HG03108 (cell line): ENCODE measurements at regions not wholly inside any gene's neighbourhood (a gene's known extent, or its start where the extent isn't known, plus 50 kb on each side); places are given as distances from the start of the nearest gene placed in this dataset.
"Not testable (repeated sequence)": the region's sequence is repeated elsewhere in the genome, so short reads cannot be mapped to it uniquely, and the experiment has no call there.

ENCODE experiments used
- ATAC-seq: cut with Tn5 transposase; IDR thresholded peaks from one replicate; pipeline ENCODE4 v1.9.1; 2021; ENCODE audit warnings: moderate library complexity; ENCODE audit not compliant: unreplicated experiment

DNA sequence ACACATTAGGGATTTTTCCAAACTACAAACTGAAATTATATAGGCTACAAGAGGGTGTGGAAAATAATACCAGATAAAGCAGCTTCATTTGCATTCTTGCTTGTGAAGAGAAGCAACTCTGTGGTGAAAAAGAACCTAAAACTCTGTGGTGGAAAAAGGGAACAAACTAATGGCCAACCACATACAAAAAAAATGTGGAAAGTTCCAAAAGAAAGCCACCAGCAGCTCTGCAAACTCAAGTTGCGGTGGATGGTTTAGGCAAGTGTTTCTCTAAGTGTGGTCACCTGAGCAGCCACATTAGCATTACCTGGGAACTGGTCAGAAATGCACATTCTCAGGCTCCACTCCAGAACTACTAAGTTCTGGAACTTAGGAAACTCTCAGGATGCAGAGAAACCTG is 586.4 kb downstream of the ACTL7B start:
- ATAC-seq = no peak

DNA sequence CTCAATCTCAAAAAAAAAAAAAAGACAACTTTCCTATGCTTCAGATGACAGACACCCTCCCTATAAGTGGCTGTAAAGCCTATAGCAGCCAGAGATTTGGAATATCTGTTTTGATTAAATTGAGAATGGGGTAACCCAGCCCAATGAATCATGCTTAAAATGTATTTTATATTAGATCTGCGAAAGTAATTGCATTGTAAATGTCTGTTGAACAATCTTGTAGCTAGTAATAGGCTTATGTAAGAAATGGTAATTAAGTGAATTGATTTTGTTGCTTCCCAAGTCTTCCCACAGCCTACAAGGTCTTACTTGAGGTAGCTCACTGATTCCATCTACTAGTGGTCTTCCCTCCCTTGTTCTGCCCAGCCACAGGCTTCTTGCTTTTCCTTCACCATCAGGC is 590.7 kb downstream of the ACTL7B start:
- no peak for ATAC-seq

GRCh38 chr9:108264093-108264492 is 591.7 kb downstream of the ACTL7B start:
- ATAC-seq = no peak

- ATAC-seq = no peak
Measured at GRCh38 chr9:108262836-108263235, 593.0 kb downstream of the ACTL7B start.

- no peak for ATAC-seq
Measured at GRCh38 chr9:108259917-108260675, 595.7 kb downstream of the ACTL7B start.

DNA sequence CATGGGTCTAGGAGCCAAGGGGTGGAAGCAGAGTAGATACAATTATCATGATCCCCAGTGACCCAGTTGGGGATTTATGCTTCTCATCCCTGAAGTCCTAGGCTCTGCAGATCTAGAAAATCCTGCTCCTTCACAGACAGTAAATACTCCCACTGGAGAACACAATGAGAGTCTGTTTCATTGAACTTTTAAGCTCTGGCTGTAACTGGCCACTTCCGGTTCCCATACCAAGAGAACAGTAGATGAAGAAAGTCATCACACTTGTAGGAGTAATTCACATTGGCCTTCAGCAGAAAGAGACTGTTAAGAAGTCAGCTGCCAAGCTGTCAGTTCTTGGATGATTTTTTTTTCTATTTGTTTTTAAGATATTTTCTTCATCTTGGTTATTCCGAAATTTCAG is 597.1 kb downstream of the ACTL7B start:
- no peak for ATAC-seq

DNA sequence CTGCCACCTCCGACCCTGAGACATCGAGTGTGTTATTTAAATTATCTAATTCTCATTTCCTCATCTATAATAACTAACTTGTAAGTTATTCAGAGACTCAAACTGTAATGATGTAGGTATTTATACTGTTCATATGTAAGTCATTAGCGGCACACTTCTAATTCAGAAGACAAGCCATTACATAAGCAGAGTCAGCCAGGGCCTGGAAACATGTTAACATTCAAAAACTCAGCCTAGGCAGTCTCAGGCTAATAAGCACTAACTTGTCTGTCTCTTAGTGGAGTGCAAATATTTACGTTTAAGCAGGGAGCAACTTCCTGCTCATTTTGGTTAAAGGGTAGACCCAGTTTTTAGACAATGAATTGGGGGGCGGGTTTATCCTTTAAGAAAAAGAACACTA is 598.4 kb downstream of the ACTL7B start:
- no peak for ATAC-seq

- no peak for ATAC-seq
Measured at GRCh38 chr9:108254236-108254635, 601.5 kb downstream of the ACTL7B start.

DNA sequence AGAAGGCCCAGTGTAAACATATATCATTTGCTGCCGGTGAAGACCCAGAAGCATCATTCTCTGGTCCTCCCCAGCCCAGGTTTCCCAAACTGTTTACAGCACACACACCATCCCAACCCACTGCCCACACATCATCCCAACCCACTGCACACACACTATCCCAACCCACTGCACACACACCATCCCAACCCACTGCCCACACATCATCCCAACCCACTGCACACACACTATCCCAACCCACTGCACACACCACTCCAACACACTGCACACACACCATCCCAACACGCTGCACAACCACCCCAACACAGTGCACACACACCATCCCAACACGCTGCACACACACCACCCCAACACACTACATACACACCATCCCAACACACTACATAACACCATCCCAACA is 608.4 kb downstream of the ACTL7B start:
- not testable (repeated sequence) for ATAC-seq

DNA sequence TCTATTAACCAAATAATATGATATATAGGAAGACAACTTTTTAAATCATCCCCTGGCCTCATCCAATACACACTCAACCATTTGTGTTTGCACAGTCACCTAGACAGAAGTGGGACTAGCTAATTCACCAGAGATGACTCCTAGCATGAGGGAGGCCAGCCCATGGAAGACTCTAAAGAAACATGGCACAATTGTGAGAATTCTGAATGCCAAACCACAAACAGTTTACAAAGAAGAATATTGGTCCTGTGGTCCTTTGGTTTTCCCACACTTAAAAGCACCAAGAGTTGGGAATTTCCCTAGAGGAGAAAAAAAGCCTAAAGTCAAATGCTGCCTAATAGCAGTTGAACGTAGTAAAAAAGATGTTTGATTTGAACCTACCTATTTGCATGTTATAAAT is 609.9 kb downstream of the ACTL7B start:
- ATAC-seq = no peak

- ATAC-seq = no peak
Measured at GRCh38 chr9:108245331-108245730, 610.5 kb downstream of the ACTL7B start.

DNA sequence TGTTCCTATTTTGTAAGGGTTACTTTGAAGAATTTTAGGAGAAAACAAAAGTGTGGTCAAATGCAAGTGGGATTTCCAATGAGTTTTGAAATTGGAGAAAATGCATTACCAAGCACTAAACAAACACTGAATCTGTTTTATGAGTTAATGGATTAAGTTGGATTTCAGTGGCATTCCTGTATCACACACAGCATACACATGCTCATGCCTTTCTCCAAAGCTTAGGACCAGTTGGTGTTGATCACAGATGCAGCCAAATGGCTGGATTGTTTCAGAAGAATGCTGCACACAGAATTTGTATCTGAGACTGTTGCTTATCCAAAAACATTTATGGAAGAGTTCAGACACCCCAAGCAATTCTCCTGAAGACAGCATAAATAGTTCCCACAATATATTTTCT is 611.1 kb downstream of the ACTL7B start:
- no peak for ATAC-seq

DNA sequence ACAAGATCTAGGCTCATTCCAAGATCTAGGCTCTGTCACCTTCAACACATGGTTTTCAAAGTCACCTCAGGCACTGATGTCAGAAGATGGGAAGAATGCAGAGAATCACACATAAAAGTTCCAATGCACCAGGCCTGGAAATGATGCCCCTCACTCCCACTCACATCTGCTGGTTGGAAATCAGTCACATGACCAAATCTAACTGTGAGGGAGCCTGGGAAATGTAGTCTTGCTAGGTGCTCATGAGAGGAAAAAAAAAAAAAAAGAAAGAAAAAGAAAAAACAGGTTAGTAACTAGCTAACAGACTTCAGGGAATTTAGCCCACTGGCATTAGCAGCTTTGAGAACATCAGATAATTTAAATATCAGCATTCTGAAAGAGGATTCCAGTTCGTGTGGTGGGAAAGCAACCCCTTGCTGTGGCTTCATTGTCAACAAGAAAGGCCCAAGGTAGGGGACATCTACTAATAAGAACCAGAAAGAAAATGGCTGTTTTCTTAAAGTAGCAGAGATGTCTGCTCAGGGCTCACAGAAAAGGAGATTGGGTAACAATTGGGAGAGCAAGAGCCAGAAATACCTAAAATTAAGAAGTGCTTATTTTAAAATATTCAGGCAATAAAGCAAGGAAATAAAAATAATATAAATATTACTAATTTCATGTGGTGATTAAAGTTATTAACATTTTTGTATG is 614.3 kb downstream of the ACTL7B start:
- ATAC-seq = no peak

DNA sequence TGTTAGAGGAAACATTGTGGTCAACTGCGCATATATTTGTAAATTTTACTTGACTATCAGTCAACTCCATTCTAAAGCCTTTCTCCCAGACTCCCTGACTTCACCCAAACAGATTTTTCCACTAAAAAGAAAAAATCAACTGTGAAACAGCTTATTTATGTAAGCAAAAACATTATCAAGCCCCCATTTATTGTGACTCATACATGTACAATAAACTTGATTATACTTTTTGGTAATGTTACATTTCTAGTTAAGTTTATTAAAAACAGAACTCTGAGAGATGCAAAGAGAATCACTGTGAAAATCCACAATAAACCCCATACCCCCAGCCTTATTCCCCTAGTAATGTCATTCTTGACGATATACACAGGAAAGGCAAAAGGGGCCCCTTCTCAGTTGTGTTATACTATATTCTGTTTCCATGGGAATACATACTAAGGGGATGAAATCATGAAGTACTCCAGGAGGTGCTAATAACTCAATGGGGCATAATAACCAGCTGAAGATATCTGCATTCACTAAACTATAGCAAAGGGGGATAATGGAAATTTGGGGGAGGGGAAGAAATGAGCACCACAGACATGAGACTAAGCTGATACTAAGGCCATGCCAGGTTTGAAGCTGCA is 616.0 kb downstream of the ACTL7B start:
- ATAC-seq = no peak

DNA sequence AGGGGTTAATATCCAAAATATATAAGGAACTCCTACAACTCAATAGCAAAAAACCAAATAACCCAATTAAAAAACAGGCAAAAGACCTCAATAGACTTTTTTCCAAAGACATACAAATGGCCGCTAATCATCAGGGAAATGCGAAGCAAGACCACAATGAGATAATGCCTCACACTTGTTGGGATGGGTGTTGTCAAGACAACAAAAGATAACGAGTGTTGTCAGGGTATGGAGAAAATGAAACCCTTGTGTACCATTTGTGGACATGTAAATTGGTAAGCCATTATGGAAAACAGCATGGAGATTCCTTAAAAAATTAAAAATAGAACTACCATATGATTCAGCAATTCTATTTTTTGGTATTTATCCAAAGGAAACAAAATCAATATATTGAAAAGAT is 620.2 kb downstream of the ACTL7B start:
- no peak for ATAC-seq

DNA sequence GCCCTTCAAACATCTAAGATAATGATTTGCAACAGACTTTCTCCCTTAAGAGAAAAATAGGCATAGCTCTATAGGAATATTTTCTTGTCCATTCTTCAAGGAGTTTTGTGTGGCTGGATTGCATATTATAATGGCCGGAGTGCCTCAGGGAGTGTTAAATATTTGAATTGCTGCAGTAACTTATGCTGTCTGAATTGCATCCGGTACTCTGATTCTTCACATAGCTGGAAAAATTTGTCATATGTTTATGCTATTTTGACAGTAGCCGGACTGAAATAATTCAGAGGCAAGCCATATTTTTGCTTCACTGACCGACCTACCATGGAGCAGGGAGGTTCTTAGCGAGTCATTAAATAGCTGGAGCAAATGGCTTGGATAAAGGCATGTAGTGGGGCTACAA is 621.0 kb downstream of the ACTL7B start:
- no peak for ATAC-seq

GRCh38 chr9:108225149-108225800 is 630.5 kb downstream of the ACTL7B start:
- no peak for ATAC-seq

- no peak for ATAC-seq
Measured at GRCh38 chr9:108224716-108225115, 631.1 kb downstream of the ACTL7B start.

DNA sequence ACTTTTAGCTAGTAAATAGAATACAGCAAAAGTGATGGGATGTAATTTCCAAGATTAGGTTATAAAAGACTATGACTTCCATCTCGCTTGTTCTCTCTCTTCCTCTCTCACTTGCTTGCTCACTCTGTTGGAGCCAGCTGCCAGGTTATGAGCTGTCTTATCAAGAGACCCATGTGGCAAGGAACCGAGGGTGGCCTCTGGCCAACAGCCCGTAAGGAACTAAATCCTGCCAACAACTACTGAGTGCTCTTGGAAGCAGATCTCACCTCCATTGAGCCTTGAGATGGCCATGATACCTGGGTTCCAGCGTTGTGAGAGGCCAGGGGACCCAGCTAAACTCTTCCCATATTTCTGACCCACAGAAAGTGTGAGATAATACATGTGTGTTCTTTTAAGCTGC is 636.1 kb downstream of the ACTL7B start:
- no peak for ATAC-seq

- no peak for ATAC-seq
Measured at GRCh38 chr9:108217431-108218349, 638.1 kb downstream of the ACTL7B start.

- no peak for ATAC-seq
Measured at GRCh38 chr9:108213511-108213910, 642.3 kb downstream of the ACTL7B start.
